Nephron progenitor cell (in vitro differentiated cells): ENCODE measurements at regions not wholly inside any gene's neighbourhood (a gene's known extent, or its start where the extent isn't known, plus 50 kb on each side); places are given as distances from the start of the nearest gene placed in this dataset.

ENCODE experiments used
- DNase-seq: peaks from one replicate; pipeline ENCODE4 v3.0.0; 2021
- H3K27ac Mint-ChIP-seq: 2 replicates; pipeline ENCODE4 v1.8.0; 2021; ENCODE audit warnings: mild to moderate bottlenecking, moderate library complexity, mixed read lengths
- H3K27me3 Mint-ChIP-seq: 2 replicates; pipeline ENCODE4 v1.8.0; 2021; ENCODE audit warnings: mild to moderate bottlenecking, low read depth, mixed read lengths; ENCODE audit not compliant: poor library complexity
- H3K36me3 Mint-ChIP-seq: 2 replicates; pipeline ENCODE4 v1.8.0; 2021; ENCODE audit warnings: low read depth, mixed read lengths
- H3K4me1 Mint-ChIP-seq: 2 replicates; pipeline ENCODE4 v1.8.0; 2021; ENCODE audit warnings: mixed read lengths
- H3K4me3 Mint-ChIP-seq: 2 replicates; pipeline ENCODE4 v1.8.0; 2021; ENCODE audit warnings: mild to moderate bottlenecking, moderate library complexity, mixed read lengths
- H3K9me3 Mint-ChIP-seq: 2 replicates; pipeline ENCODE4 v1.8.0; 2021; ENCODE audit warnings: mild to moderate bottlenecking, moderate library complexity, mixed read lengths
- TF ChIP-seq, protein P1 (sequence below): fragments of 200-600 bp; sonication (generic); IDR thresholded peaks from 2 replicates; pipeline ENCODE4 v1.5.0; 2021; ENCODE audit warnings: antibody characterized with exemption

DNA sequence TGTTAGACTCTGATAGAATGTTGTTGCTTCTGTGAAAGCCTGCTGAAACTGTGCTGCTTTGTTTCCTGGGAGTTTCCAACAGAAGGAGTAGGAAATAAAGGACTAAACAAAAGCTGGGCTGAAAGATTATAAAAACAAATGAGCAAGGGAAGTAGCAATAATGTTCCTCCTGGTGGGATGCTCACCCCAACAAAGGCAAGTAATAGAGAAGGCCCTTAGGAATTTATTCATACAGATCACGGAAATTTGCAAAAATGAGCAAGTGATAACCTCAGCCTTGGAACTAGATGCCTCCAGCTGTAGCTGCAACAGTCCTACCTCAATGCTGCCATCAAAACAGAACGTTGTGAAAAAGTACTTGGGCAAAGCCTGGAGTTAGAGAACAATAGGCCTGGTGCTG, 1248.0 kb upstream of the C9orf72 start:
- DNase-seq, result no peak
- Mint-ChIP-seq H3K4me3 (no peak overlapping the region), H3K27ac (no peak overlapping the region)

DNA sequence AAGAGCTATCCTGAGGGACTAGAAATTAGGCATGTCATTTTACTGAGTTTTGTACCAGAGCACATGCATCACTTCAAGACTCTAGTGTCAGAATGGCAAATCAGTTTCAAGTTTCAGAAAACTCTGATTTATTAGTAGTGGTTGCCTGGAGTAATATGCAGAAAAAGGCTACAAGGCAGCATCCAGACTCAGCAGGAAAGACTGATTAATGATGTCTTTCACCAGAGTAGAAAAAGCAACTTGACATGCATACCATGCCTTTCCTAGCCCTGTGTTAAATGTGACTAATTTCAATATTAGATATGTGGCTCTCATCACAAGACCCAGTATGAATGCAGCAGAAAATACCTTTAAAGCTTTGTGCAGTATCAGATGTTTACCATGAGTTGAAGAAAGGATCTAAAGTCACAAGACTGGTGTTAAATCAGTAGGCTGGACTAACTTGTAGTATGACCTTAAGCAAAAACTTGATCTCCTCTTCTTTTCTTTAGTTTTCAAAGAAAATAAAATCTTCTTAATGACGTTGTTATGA, 1251.2 kb upstream of the C9orf72 start:
- no peaks in the 10 kb centered on the region for H3K36me3 Mint-ChIP-seq
- TF ChIP-seq, protein P1, sequence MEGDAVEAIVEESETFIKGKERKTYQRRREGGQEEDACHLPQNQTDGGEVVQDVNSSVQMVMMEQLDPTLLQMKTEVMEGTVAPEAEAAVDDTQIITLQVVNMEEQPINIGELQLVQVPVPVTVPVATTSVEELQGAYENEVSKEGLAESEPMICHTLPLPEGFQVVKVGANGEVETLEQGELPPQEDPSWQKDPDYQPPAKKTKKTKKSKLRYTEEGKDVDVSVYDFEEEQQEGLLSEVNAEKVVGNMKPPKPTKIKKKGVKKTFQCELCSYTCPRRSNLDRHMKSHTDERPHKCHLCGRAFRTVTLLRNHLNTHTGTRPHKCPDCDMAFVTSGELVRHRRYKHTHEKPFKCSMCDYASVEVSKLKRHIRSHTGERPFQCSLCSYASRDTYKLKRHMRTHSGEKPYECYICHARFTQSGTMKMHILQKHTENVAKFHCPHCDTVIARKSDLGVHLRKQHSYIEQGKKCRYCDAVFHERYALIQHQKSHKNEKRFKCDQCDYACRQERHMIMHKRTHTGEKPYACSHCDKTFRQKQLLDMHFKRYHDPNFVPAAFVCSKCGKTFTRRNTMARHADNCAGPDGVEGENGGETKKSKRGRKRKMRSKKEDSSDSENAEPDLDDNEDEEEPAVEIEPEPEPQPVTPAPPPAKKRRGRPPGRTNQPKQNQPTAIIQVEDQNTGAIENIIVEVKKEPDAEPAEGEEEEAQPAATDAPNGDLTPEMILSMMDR, result no peak
- H3K27ac Mint-ChIP-seq, result no peak overlapping the region
- H3K27me3 Mint-ChIP-seq, result no peaks in the 10 kb centered on the region
- DNase-seq, result no peak
- no peaks in the 10 kb centered on the region for H3K9me3 Mint-ChIP-seq
- no peak overlapping the region for H3K4me3 Mint-ChIP-seq
- peaks cover 13% of the 10 kb centered on the region for H3K4me1 Mint-ChIP-seq

More for the DNA sequence above, 1248.0 kb upstream of the C9orf72 start:
- TF ChIP-seq, protein P1, result no peak
- Mint-ChIP-seq H3K27me3 (peaks cover 4% of the 10 kb centered on the region), H3K36me3 (no peaks in the 10 kb centered on the region), H3K4me1 (peaks cover 13% of the 10 kb centered on the region), H3K9me3 (no peaks in the 10 kb centered on the region)

DNA sequence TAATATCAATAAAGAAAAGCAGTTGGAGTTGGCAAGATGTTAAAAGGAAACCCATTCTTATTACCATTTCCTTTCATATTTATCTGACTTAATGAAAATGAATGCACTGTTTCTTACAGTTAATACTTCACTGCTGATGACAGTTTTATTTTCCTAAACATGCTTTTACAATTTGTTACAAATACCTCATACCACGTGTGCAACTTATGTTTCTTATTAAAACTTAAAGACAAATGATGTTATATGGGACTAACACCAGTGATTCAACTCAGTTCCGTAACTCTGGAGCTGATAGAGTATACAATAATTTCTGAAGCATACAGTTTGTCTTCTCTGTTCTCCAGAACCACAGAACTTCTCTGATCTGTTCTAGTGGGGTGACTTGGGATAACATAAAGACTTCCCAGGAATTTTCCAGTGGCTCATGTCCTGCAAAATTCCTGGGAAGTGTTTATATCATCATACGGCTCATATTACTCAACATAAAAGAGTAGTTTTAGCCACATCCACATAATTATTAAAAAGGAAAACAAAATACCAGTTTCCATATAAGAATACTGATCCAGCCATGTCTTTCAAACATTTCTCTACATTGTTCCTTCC, 1259.0 kb upstream of the C9orf72 start:
- H3K27ac Mint-ChIP-seq, result no peak overlapping the region
- no peaks in the 10 kb centered on the region for H3K36me3 Mint-ChIP-seq
- no peaks in the 10 kb centered on the region for H3K4me1 Mint-ChIP-seq
- DNase-seq, result no peak
- TF ChIP-seq, protein P1, result no peak
- no peak overlapping the region for H3K4me3 Mint-ChIP-seq
- no peaks in the 10 kb centered on the region for H3K27me3 Mint-ChIP-seq
- H3K9me3 Mint-ChIP-seq, result no peaks in the 10 kb centered on the region

DNA sequence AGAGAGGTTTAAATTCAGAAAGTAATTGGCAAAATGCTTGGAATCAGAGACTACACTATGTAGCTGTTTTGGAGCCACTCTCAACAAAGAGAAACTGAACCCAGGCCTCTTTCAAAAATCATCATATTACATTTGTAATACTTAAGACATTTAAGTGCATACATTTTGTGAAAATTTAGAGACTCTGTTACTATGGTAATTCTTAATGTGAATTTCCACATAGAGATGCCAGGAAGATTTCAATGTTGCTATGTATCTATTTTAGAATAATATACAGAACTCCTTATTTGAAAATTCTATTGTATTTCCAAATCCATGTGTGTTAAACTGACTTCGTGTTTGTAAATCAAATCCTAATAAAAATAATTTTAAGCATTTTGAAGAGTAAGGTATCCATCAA, 1260.9 kb upstream of the C9orf72 start:
- H3K27ac Mint-ChIP-seq, result no peak overlapping the region
- no peaks in the 10 kb centered on the region for H3K27me3 Mint-ChIP-seq
- peaks cover 2% of the 10 kb centered on the region for H3K9me3 Mint-ChIP-seq
- no peak overlapping the region for H3K4me3 Mint-ChIP-seq
- no peaks in the 10 kb centered on the region for H3K36me3 Mint-ChIP-seq
- TF ChIP-seq, protein P1, result no peak
- no peaks in the 10 kb centered on the region for H3K4me1 Mint-ChIP-seq
- no peak for DNase-seq

DNA sequence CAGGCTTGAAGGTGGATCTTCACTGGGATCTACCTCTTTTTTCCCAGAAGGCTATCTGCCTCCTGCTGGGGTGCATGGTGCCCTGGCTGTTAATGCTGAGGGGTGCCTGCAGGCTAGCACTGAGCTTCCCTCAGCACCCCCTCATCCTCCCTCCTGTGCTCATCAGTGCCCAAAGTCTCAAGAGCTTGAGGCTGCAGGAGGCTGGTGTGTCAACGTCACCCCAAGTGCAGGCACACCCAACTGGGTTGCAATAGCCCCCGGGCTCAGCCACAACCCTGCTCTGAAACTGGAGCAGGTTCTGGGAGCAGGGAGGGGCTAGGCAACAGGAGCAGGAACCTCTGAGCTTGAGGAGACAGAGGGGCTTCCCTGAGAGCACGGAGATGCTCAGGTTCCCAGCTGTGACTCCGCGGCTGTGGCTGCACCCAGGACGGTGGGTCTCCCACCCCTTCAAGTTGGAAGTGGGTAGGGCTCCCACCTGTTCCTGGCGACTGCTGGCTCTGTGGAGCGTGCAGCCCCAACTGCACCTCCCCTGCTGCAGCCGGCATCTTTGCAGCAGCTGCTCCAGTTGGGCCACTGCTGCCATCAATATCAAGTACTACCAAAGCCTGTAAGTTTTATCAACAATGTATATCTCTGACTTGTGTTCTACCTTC, 1266.6 kb upstream of the C9orf72 start:
- TF ChIP-seq, protein P1, result no peak
- Mint-ChIP-seq H3K27me3 (no peaks in the 10 kb centered on the region), H3K4me3 (no peak overlapping the region), H3K9me3 (peaks cover 7% of the 10 kb centered on the region), H3K4me1 (no peaks in the 10 kb centered on the region), H3K27ac (no peak overlapping the region), H3K36me3 (peaks cover 5% of the 10 kb centered on the region)
- no peak for DNase-seq

DNA sequence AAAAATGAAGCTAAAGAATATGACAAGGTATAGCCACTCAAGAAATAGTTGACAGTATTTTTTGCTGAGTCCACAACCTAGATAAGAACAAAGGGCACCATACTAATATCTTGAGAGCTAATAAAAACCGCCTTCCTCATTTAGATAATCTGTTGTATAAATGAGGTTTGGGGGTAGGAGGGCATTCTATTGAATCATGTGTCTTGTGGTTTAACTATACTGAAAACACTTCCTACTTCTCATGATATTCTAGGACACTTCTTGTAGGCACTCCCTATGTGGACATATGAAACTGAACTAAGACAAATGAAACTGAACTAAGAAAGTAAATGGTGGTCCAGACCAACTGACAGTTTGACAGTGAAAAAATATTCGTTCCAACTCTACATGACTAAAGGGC, 1268.5 kb upstream of the C9orf72 start:
- Mint-ChIP-seq H3K9me3 (peaks cover 7% of the 10 kb centered on the region), H3K27ac (no peak overlapping the region), H3K4me3 (no peak overlapping the region), H3K27me3 (no peaks in the 10 kb centered on the region), H3K4me1 (no peaks in the 10 kb centered on the region), H3K36me3 (peaks cover 5% of the 10 kb centered on the region)
- TF ChIP-seq, protein P1, result no peak
- no peak for DNase-seq
